ENCODE measurements at regions not wholly inside any gene's neighbourhood (a gene's known extent, or its start where the extent isn't known, plus 50 kb on each side); places are given as distances from the start of the nearest gene placed in this dataset.

DNA sequence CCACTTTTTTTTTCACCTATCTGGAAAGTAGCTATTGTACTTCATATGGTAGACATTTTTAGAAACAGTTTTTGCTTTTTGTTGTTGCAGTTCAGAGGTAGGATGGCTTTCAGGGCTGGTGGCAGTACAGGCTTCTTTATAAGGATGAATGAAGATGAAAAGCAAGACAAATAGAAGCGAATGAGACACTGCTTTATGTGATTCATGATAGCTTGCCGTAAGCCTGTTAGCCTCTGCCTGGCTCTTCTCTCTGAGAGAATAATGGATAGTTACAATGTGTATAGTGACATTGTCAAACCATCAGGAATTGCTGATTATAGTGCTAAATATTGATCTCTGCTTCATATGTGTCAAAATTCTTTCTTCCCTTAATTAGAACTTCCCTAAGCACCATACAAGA, 173.7 kb downstream of the NR4A2 start:
- Mint-ChIP-seq H3K36me3 (ENCODE audit: low read depth) (no peaks in the 10 kb centered on the region), H3K4me3 (no peak overlapping the region), H3K27ac (no peak overlapping the region), H3K9me3 (no peaks in the 10 kb centered on the region), H3K4me1 (peaks cover 23% of the 10 kb centered on the region), H3K27me3 (ENCODE audit: low read depth, poor library complexity) (no peaks in the 10 kb centered on the region)
- no peak for DNase-seq
- TF ChIP-seq, protein P1, sequence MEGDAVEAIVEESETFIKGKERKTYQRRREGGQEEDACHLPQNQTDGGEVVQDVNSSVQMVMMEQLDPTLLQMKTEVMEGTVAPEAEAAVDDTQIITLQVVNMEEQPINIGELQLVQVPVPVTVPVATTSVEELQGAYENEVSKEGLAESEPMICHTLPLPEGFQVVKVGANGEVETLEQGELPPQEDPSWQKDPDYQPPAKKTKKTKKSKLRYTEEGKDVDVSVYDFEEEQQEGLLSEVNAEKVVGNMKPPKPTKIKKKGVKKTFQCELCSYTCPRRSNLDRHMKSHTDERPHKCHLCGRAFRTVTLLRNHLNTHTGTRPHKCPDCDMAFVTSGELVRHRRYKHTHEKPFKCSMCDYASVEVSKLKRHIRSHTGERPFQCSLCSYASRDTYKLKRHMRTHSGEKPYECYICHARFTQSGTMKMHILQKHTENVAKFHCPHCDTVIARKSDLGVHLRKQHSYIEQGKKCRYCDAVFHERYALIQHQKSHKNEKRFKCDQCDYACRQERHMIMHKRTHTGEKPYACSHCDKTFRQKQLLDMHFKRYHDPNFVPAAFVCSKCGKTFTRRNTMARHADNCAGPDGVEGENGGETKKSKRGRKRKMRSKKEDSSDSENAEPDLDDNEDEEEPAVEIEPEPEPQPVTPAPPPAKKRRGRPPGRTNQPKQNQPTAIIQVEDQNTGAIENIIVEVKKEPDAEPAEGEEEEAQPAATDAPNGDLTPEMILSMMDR (IDR thresholded peaks at IDR 0.05) = no peak

DNA sequence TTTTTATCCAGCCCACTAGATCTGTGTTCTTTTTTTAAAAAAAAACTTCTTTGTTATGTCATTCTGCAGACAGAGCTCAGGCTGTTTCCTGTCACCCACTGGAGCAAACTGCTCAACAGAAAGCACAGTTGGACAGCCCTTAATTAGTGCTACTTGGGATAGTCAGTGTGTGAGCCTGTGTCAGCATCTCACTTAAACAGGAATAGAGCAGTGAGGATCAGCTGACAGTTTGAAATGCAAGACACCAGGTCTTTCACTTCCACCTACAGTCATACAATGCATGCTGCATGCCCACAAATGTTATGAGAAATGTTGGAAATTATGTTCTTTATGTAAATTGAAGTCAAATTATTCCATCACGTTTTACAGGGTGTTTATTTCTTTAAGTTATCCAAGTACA, 174.9 kb downstream of the NR4A2 start:
- Mint-ChIP-seq H3K27me3 (ENCODE audit: low read depth, poor library complexity) (no peaks in the 10 kb centered on the region), H3K4me1 (peaks cover 23% of the 10 kb centered on the region), H3K27ac (no peak overlapping the region), H3K36me3 (ENCODE audit: low read depth) (no peaks in the 10 kb centered on the region), H3K9me3 (no peaks in the 10 kb centered on the region), H3K4me3 (no peak overlapping the region)
- DNase-seq = no peak
- TF ChIP-seq, protein P1 (IDR thresholded peaks at IDR 0.05) = no peak

DNA sequence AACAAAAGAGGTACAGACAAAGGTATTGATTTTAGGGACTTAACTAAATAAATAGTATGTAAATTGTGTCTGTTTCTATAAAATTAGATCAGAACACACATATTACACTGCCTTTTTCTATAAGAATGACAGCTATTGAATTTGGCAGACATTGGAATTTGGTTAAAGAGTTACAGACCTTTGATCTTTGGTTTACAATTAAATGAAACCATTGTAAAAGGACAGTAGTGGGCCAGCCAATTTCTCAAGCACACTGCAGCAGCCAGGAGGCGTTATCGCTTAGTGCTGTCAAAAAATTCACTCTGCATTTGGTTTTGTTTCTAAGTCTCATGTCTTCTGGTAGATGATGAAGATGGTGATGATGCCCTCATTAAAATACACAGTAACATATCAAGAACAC, 175.9 kb downstream of the NR4A2 start:
- no peaks in the 10 kb centered on the region for H3K36me3 Mint-ChIP-seq (ENCODE audit: low read depth)
- no peaks in the 10 kb centered on the region for H3K9me3 Mint-ChIP-seq
- TF ChIP-seq, protein P1 (IDR thresholded peaks at IDR 0.05) = no peak
- DNase-seq = no peak
- no peaks in the 10 kb centered on the region for H3K27me3 Mint-ChIP-seq (ENCODE audit: low read depth, poor library complexity)
- H3K4me3 Mint-ChIP-seq = no peak overlapping the region
- H3K27ac Mint-ChIP-seq = no peak overlapping the region
- peaks cover 23% of the 10 kb centered on the region for H3K4me1 Mint-ChIP-seq

DNA sequence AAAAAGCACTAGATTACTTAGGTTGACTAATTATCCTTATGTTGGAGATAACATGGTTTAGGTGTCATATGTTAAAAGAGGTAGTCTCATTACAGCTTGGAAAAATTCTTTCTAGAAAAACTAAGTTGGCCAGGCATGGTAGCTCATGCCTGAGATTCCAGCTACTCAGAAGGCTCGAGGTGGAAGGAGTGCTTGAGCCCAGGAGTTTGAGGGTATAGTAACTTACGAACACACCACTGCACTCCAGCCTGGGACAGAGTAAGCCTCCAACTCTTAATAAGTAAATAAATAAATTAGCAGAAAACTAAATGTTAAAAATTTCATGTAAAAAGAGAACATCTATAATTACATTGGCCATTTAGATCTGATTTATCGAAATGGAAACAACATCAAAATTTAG, 177.2 kb downstream of the NR4A2 start:
- Mint-ChIP-seq H3K4me3 (no peak overlapping the region), H3K27ac (no peak overlapping the region), H3K9me3 (no peaks in the 10 kb centered on the region), H3K36me3 (ENCODE audit: low read depth) (no peaks in the 10 kb centered on the region), H3K4me1 (peaks cover 23% of the 10 kb centered on the region), H3K27me3 (ENCODE audit: low read depth, poor library complexity) (no peaks in the 10 kb centered on the region)
- TF ChIP-seq, protein P1 (IDR thresholded peaks at IDR 0.05) = no peak
- no peak for DNase-seq

GRCh38 chr2:156151351-156151750, 181.2 kb downstream of the NR4A2 start:
- Mint-ChIP-seq H3K27ac (no peak overlapping the region), H3K36me3 (ENCODE audit: low read depth) (peaks cover 6% of the 10 kb centered on the region), H3K9me3 (peaks cover 3% of the 10 kb centered on the region), H3K4me1 (peaks cover 5% of the 10 kb centered on the region), H3K27me3 (ENCODE audit: low read depth, poor library complexity) (peaks cover 3% of the 10 kb centered on the region), H3K4me3 (no peak overlapping the region)
- TF ChIP-seq, protein P1 (IDR thresholded peaks at IDR 0.05) = no peak
- DNase-seq = no peak

- peaks cover 3% of the 10 kb centered on the region for H3K9me3 Mint-ChIP-seq
- TF ChIP-seq, protein P1 (IDR thresholded peaks at IDR 0.05) = no peak
- H3K27me3 Mint-ChIP-seq (ENCODE audit: low read depth, poor library complexity) = peaks cover 3% of the 10 kb centered on the region
- H3K4me1 Mint-ChIP-seq = peaks cover 5% of the 10 kb centered on the region
- no peak overlapping the region for H3K27ac Mint-ChIP-seq
- H3K4me3 Mint-ChIP-seq = no peak overlapping the region
- no peak for DNase-seq
- peaks cover 6% of the 10 kb centered on the region for H3K36me3 Mint-ChIP-seq (ENCODE audit: low read depth)
Observed at GRCh38 chr2:156147594-156148330, 184.8 kb downstream of the NR4A2 start.
